Ammon's horn (tissue), 1 donor: ENCODE measurements at regions not wholly inside any gene's neighbourhood (a gene's known extent, or its start where the extent isn't known, plus 50 kb on each side); places are given as distances from the start of the nearest gene placed in this dataset.
"Not testable (repeated sequence)": the region's sequence is repeated elsewhere in the genome, so short reads cannot be mapped to it uniquely, and the experiment has no call there.

Experiments
- DNase-seq: peaks from one replicate; pipeline ENCODE4 v3.0.0-alpha.2; 2016; ENCODE audit warnings: low spot score

DNA sequence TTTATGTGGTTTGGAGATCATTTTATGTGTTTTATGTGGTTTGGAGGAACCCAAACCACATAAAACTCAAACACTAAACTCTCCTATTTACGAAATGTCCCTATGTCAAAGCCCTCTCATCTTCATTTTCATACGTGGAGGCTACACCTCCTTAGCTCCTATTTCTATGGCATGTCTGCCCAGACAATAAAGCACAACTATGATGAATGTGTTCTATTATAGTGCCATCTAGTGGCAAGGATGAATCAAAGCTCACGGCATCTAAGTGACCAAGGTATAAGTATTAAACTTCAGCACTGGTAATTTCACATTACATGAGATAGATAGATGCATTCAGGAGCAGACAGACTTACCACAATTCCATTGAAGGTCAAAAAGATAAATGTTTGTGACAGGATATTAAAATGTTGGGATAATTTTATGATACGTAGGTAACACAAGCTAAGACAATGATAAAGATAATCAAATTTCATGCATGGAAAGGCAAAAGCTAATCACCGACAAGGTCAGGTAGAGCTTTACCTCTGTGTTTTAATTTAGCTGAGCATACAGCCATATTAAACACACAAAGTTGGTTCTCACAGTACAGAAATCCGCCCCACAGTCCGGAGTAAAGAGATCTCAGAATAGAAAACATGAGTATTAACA, 130.6 kb upstream of the FHIT start:
- DNase-seq: peak; percentile 59

DNA sequence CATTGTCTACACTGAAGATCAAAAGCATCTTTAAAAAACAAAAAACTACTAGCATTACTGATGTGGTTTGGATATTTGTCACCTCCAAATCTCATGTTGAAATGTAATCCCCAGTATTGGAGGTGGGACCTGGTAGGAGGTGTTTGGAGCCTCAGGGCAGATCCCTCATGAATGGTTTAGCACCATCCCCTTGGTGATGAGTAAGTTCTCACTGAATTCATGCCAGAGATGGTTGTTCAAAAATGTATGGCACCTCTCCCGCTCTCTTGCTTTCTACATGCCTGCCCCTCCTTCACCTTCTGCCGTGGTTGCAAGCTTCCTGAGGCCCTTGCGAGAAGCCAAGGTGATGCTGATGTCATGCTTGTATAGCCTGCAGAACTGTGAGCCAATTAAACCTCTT, 136.6 kb upstream of the FHIT start:
- no peak for DNase-seq

DNA sequence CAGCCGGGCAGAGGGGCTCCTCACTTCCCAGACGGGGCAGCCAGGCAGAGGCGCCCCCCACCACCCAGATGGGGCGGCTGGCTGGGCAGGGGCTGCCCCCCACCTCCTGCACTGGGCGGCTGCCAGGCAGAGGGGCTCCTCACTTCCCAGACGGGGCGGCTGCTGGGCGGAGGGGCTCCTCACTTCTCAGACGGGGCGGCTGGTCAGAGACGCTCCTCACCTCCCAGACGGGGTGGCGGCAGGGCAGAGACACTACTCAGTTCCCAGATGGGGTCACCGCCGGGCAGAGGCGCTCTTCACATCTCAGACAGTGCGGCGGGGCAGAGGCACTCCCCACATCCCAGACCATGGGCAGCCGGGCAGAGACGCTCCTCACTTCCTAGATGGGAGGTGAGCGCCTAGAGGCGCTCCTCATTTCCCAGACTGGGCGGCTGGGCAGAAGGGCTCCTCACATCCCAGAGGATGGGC, 142.3 kb upstream of the FHIT start:
- not testable (repeated sequence) for DNase-seq

DNA sequence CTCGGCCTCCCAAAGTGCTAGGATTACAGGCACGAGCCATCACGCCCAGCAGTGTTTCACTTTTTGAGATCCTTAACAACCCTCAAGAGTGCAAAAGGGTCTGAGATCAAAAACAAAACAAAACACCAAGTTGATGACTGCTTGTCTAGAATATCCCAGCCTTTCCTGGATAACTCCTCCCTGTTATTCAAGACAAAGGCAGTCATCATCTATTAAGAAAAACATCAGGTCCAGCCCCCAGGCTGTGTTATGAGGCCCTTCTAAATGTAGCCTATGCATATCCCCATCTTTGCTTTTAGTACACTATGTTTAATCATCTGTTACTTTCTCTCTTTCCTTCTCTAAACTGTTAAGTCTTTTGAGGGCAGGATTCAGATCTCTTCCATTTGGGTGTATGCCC, 150.1 kb upstream of the FHIT start:
- DNase-seq: no peak

DNA sequence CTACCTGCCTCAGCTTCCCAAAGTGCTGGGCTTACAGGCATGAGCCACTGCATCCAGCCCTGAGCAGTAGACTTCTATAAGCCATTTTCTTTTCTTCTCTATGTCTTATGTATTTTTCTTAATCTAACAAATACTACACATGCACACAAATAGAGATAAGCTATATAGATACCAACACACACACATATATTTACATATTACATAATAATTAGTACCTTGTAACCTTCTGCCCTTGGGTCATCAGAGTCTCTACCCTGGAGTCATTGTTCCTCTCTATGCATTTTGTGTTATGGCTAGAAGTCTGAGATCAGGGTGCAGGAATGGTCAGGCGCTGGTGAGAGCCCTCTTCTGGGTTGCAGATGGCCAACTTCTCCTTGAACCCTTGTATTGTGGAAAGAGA, 154.0 kb upstream of the PTPRG start:
- no peak for DNase-seq

DNA sequence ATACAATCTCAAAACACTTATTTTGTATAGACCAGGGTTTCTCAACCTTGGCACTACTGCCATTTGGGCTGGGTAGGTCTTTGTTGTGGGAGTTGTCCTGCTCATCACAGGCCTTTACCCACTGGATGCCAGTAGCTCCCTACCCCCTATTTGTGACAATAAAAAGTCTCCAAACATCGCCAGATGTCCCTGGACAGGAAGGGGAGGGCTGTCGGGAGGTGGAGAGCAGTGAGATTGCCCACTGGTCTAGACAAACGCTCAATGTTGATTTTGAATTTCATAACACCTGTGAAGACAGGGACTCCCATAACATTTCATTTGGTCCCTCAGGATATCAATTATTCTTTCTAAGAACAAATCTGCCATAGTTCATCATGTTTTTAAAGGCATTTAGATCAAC, 151.7 kb upstream of the PTPRG start:
- DNase-seq: no peak

DNA sequence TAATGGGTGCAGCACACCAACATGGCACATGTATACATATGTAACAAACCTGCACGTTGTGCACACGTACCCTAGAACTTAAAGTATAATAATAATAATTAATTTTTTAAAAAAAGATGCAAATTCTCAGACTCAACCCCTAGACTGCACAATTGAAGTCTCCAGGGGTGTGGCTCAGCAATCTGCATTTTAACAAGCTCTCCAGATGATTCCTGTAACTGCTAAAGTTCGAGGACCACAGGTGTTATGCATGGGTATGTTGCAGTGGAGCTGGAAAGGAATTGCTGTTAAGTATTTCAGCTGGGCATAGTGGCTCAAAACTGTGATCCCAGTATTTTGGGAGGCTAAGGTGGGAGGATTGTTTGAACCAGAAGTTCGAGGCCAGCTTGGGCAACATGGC, 151.0 kb upstream of the PTPRG start:
- DNase-seq: not testable (repeated sequence)

DNA sequence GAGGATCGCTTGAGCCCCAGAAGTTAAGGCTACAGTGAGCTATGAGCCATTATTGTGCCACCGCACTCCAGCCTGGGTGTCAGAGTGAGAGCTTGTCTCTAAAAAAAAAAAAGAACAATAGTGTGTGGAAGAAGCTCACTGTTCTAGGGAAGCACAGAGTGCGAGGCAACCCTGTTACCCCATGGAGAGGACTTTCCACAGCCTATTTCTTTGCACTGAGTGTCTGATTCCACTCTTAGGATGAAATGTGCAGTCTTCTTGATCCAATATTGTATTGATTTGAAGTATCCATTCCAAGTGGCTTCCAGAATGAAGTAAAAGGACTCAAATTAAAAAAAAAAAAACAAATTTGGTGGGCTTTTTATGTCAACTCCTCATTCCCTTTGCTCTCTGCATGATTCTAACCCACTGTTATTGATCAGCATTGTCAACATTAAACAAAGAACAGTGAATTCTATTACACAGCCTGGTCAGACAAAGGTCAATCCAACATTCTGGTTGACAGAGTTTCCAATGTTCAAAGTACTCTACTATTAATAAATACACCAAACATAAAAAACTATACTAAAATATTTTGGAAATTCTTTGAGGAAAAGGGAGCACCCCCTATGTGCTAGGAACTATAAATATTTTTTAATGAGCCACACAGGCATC, 150.2 kb upstream of the PTPRG start:
- DNase-seq: no peak

DNA sequence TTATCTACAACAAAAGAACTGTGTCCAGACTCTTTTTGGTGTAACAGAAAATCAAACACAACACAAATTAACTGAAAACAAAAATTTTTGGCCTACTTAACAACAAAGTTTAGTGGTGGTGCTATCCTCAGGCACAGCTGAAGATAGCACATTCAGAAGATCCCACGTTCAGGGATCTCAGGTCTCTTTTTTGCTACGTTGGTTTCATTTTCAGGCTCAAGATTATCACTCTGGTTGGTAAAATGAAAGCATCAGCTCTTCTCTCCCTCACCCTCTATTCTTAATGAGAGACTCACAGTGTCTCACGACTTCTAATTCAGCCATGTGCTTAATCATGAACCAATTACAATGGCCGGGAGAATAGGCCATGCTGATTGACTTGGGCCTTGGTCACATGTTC, 146.9 kb upstream of the PTPRG start:
- no peak for DNase-seq

DNA sequence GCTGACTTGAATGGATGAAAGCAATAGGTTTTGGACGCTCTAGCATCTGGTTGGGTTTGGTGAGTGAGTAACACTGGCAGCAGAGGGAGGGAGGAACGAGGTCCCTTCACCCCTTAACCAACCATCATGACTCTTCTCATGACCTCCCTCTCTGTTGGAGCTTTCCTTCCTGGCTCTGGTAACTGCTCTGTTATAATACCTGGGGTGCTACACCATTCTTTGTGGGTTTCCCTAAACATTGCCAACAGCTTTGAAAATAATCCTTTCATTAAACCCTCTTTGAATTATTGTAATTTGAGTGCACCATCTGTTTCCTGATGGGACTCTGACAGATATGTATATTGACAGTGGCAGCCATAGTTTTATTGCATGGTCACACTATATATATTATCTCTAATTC, 146.2 kb upstream of the PTPRG start:
- no peak for DNase-seq

DNA sequence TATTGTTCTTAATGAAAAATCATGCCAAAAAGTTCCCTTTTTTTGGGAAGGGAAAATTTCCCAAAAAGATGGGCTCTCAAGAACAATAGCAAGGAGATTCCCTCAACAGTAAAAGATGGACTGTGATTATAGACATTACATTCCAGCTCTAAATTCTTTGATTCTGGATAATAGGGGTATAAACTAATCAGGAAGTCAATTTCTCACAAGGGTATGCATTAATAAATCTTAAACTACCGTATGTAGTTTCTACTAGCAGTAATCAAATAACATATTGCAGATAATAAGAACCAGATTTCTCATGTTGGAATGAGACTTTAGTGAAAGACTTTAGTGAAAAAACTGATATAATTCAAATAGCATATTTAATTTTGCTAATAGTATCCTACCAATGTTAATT, 144.8 kb upstream of the PTPRG start:
- no peak for DNase-seq

DNA sequence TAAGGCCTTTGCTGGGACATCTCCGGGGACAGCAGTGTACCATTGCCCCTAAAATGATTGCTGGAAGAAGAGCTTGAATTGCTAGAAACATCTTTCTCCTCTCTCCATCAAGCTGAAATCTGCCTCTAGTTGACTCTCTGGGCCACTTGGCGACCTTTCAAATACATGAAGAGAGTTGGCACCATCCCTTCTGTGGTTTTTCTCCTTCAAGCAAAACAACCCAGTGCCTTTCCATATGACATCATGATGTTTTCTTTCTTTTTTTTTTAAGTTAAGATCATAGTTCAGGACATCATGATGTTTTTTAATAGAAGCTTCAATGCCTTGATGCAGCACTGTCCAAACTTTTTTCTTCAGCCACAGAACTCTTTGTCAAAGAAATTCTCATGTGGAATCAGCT, 144.0 kb upstream of the PTPRG start:
- DNase-seq: no peak

DNA sequence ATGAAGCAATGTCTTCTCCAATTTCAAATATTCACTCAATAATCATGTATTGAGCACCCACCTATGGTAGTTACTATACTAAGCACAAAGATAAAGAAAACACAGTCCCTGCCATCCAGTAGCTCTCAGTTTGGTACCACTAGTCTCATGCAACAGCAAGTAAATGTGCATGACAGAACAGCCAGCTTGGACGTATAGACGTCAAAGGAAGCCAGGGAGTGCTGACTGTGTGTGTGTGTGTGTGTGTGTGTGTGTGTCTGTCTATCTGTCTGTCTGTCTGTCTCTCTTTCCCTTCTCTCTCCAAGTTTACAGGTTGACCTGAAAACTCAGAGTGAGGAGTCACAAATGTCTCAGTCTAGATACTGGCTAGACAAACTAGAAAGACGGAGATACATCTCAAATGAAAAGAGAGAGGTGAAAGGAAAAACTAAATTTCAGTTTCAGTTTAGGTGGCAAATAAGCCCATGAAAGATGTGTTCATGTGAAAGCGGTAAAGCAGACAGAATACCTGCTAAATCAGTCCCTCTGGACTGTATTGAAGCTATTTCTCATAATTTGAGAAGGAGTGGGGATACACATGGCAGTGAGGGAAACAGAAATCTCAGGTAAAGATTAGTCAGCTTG, 141.1 kb upstream of the PTPRG start:
- no peak for DNase-seq

DNA sequence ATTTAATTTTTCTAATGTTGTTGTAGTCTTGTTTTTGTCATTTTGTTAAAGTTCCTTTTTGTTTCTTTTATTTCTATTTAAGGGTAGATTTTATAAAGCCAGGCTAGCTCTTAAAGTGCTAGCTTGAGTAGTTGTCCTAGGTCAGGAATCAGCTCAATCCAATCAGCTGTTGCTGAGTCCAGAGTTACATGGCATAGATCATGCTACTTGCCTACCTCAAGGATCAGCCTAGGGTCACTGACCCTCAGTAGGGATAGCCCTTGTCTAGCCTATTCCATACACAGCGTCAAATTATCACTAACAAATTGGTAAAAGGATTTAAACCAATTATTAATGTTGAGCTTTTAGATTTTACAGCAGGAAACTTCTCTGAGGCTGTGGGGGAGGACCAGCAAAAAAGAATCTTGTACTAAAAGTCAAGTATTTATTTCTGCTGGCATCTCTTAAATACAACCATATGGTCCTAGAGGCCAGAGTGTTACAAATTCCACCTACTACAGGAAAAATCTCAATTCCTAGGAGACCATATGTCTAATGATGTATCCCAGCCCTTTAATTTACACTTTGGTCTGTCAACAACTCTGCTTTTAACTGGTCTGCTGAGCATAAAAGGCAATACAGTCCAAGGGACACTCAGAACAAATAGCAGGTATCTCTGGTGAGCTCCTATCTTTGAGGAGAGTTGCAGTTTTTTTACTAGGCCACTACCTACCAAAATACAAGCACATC, 138.3 kb upstream of the PTPRG start:
- DNase-seq: no peak

DNA sequence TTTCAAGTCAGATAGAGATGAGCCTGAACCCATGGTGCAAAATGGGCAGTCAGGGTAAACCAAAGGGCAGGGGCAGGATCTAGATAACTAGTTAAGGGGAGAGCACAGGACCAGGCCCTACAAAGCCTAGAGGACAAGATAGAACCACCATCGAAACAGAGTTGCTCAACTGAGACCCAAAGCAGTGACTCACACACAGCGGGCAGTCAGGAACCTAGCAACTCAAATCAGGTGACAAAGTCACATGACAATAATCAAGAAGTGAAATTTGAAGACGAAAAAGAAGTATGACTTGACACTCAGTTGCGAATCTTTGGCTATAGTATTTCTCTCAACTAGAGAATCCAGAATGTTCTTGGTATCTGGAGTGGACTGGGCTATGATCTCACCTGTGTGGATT, 136.0 kb upstream of the PTPRG start:
- DNase-seq: no peak

DNA sequence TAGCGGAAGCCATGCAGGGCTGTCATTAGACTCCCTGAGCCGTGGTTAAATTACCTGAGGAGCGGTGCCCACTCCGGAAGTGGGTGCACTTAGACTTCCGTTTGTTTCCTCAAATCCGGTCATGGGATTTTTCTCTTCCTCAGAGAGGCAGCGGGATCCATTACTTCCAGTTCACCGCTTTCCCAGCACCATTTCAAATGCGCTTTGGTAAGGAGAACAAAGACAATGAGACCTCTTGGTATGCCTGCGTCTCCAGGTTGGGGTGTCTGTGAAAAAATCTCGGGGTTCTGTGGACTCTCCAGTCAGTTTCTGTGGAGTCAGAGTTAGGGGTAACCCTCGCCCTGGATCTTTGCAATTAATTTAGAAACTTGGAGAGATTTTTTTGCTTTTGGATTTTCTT, 132.3 kb upstream of the PTPRG start:
- DNase-seq: no peak

DNA sequence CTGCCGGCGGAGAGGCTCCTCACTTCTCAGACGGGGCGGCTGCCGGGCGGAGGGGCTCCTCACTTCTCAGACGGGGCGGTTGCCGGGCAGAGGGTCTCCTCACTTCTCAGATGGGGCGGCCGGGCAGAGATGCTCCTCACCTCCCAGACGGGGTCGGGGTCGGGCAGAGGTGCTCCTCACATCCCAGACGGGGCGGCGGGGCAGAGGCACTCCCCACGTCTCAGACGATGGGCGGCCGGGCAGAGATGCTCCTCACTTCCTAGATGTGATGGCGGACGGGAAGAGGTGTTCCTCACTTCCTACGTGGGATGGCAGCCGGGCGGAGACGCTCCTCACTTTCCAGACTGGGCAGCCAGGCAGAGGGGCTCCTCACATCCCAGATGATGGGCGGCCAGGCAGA, 126.5 kb upstream of the PTPRG start:
- not testable (repeated sequence) for DNase-seq

DNA sequence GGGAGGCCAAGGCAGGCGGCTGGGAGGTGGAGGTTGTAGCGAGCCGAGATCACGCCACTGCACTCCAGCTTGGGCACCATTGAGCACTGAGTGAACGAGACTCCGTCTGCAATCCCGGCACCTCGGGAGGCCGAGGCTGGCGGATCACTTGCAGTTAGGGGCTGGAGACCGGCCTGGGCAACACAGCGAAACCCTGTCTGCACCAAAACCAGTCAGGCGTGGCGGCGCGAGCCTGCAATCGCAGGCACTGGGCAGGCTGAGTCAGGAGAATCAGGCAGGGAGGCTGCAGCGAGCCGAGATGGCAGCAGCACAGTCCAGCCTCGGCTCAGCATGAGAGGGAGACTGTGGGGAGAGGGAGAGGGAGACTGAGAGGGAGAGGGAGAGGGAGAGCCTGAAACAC, 126.0 kb upstream of the PTPRG start:
- not testable (repeated sequence) for DNase-seq

DNA sequence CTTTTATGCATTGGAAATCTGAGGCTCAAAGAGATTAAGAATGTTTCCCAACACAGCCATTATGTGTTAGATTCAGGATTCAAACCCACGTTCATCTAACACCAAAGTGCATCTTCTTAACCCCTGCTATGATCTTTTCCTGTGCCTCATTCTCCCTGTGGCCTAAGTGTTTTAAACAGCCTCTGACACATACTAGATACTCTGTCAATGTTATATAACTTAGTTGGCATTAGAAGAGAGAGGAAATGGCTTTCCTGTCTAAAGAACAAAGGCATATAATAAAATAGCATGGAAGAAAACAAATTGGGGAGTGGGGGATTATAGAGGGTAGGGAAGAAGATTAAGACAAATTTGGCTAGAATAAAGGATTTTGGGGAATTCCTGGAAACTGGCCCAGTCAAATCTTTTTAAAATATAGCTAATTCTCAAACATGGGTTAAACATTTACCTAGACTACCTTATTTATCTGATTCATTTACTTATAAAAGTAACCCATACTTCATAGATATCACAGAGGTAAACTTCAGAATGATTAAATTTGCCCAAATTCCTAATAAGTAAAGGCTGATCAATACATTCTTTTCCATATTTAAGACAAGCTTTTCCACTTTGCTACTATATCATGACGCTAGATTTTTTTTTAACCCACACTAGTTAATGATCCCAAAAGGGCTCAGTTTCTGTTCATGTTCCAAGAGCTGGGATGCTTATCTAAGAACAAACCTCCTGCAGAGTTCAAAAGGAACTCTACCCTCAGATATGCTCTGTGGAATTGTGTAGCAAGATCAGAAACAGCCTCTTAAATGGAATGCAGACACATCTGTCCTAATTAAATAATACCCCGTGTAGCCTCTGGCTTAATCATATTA, 122.9 kb upstream of the PTPRG start:
- DNase-seq: no peak

DNA sequence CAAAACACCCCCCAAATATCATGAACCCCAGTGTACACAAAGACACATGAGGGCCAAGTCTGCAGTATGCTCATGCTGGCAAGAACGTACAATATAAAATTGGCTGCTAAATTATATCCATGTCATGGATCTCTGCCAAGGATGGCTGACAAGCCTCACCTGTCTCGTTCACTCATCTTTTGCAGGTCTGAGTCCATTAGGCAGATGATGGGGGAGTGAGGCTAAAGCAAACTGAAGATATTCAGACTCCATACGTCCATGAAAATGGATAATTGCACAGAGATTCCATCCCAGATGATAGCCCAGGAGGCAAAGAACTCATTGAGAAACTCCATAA, 122.3 kb upstream of the PTPRG start:
- no peak for DNase-seq

DNA sequence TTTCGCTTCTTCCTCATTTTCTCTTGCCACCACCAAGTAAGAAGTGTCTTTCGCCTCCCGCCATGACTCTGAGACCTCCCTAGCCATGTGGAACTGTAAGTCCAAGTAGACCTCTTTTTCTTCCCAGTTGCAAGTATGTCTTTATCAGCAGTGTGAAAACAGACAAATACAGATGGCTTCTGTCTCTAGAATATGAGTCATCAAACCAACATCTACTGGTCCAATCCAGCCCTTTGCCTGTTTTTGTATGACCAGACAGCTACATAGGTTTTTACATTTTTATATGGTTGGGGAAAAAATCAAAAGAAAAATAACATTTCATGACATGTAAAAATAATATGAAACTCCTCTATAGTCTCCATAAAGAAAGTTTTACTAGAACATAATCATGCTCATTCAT, 118.7 kb upstream of the PTPRG start:
- DNase-seq: no peak

DNA sequence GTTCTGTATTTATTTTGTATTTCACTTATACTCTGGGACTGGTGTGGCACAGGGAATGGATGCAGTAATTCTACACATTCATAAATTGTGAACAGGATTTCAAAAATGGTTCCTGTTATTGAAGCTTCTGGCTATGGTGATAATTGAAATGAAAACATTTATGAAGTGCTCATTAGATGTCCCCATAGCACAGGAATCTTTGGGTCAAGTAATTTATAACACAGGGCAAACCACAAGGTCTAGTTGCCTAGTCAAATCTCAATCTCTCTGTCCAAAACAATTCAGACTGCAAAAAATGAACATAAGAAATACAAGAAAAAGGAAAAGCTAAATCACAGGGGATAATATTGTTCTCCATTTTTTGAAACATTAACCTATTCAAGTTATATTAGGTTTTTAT, 117.5 kb upstream of the PTPRG start:
- DNase-seq: no peak
